ENCODE measurements at regions not wholly inside any gene's neighbourhood (a gene's known extent, or its start where the extent isn't known, plus 50 kb on each side); places are given as distances from the start of the nearest gene placed in this dataset.
A peak's percentile ranks its signal among the peaks of the same experiment; 100 is the strongest.

DNA sequence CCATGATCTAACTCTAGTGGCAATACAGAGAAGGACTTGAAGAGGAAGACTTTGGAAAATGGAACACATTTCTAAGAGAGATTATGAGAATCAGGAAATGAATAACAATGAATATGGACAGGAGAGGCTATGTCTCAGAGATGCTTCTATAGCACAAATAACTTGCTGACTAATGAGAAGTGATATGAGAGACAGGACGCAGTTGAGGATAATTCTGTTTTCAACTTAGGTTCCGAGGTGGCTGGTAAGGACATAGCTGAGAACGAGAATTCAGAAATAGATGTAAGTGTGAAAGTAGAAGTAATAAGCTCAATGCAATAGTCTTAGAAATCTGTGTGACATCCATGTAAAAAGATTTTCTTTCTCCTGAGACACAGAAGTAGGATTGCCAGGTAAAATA, 358.1 kb upstream of the GRAMD2B start:
- ATAC-seq (no peak), DNase-seq (ENCODE audit: low spot score) (no peak), FAIRE-seq (no peak)
- in situ Hi-C loops (cut with HindIII; ENCODE audit: extremely low pct_ligation_motif_present, low pct_unique_long_range_greater_than_20kb) (no loop called here), intact Hi-C loops (cut with micrococcal nuclease; ENCODE audit: unreplicated experiment) (no loop called here)
- ChIA-PET POLR2A (no interaction called here), CTCF (ENCODE audit: low intra/inter-chr PET ratio, low total read pairs) (no interaction called here)
- no peaks in the 10 kb centered on the region for H3K4me1 ChIP-seq (ENCODE audit: insufficient read depth, low read length)
- H3K27ac ChIP-seq (ENCODE audit: extremely low read length, insufficient read depth, low read length), result no peak overlapping the region
- no peak overlapping the region for H3K4me3 ChIP-seq (replicated peaks in 1 of 3; ENCODE audit: insufficient read depth in 1 of 3, low read depth in 2 of 3, low read length in 3 of 3)
- WGBS (ENCODE audit: low lambda C conversion rate), result 8% methylated on average over 3 of the region's 3 CpGs
- H3K4me2 ChIP-seq (ENCODE audit: low read depth, low read length), result no peak overlapping the region
- H3K36me3 ChIP-seq (replicated peaks in 1 of 2; ENCODE audit: control insufficient read depth in 1 of 2, insufficient read depth in 2 of 2, low read length in 2 of 2), result no peaks in the 10 kb centered on the region
- H3K9ac ChIP-seq (ENCODE audit: insufficient read depth, low read depth, low read length), result no peak overlapping the region
- no peaks in the 10 kb centered on the region for H3K27me3 ChIP-seq (ENCODE audit: control insufficient read depth in 1 of 2, insufficient read depth in 2 of 2, low read length in 2 of 2)
- no peak overlapping the region for H2AFZ ChIP-seq (ENCODE audit: low read length)
- no peaks in the 10 kb centered on the region for H3K79me2 ChIP-seq (ENCODE audit: insufficient read depth, low read length)
- BruUV-seq (replicated peaks), result no TSS peak
- no peaks in the 10 kb centered on the region for H3K9me3 ChIP-seq (ENCODE audit: low read length)
- TF ChIP-seq, protein P1, sequence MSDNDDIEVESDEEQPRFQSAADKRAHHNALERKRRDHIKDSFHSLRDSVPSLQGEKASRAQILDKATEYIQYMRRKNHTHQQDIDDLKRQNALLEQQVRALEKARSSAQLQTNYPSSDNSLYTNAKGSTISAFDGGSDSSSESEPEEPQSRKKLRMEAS (IDR thresholded peaks at IDR 0.05), result no peak
- TF ChIP-seq DNMT1 (CRISPR knock-in tag; IDR thresholded peaks at IDR 0.05) (no peak), MAFF (IDR thresholded peaks at IDR 0.05; ENCODE audit: low read depth, low read length) (peak; percentile 45; the same call in 1 of the 2 replicates), HOXA7 (CRISPR knock-in tag; IDR thresholded peaks at IDR 0.05) (no peak), MAFK (conservative IDR thresholded peaks at IDR 0.05 in 1 of 2, IDR thresholded peaks at IDR 0.05 in 1 of 2; ENCODE audit: low read length in 2 of 2) (peak; percentile 46 to 55; a peak in 3 of 4 replicates)
- TF ChIP-seq, protein P2, sequence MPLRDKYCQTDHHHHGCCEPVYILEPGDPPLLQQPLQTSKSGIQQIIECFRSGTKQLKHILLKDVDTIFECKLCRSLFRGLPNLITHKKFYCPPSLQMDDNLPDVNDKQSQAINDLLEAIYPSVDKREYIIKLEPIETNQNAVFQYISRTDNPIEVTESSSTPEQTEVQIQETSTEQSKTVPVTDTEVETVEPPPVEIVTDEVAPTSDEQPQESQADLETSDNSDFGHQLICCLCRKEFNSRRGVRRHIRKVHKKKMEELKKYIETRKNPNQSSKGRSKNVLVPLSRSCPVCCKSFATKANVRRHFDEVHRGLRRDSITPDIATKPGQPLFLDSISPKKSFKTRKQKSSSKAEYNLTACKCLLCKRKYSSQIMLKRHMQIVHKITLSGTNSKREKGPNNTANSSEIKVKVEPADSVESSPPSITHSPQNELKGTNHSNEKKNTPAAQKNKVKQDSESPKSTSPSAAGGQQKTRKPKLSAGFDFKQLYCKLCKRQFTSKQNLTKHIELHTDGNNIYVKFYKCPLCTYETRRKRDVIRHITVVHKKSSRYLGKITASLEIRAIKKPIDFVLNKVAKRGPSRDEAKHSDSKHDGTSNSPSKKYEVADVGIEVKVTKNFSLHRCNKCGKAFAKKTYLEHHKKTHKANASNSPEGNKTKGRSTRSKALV (CRISPR knock-in tag; IDR thresholded peaks at IDR 0.05), result no peak
- TF ChIP-seq, protein P3, sequence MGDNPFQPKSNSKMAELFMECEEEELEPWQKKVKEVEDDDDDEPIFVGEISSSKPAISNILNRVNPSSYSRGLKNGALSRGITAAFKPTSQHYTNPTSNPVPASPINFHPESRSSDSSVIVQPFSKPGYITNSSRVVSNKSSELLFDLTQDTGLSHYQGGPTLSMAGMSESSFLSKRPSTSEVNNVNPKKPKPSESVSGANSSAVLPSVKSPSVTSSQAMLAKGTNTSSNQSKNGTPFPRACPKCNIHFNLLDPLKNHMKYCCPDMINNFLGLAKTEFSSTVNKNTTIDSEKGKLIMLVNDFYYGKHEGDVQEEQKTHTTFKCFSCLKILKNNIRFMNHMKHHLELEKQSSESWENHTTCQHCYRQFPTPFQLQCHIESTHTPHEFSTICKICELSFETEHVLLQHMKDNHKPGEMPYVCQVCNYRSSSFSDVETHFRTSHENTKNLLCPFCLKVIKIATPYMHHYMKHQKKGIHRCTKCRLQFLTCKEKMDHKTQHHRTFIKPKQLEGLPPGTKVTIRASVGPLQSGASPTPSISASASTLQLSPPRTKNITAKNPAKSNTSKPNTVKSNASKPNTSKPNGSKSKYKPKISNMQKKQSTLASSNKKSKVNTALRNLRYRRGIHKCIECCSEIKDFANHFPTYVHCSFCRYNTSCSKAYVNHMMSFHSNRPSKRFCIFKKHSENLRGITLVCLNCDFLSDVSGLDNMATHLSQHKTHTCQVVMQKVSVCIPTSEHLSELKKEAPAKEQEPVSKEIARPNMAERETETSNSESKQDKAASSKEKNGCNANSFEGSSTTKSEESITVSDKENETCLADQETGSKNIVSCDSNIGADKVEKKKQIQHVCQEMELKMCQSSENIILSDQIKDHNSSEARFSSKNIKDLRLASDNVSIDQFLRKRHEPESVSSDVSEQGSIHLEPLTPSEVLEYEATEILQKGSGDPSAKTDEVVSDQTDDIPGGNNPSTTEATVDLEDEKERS (CRISPR knock-in tag; IDR thresholded peaks at IDR 0.05), result no peak
- no peaks in the 10 kb centered on the region for H4K20me1 ChIP-seq (ENCODE audit: insufficient read depth, low read length)

All from HepG2 (cell line).